CD14-positive monocyte (primary cell): ENCODE measurements at regions not wholly inside any gene's neighbourhood (a gene's known extent, or its start where the extent isn't known, plus 50 kb on each side); places are given as distances from the start of the nearest gene placed in this dataset.

Source experiments
- DNase-seq, 3 donors: peaks; one replicate each; pipeline ENCODE4 v3.0.0-alpha.2; 2011 to 2022
- H2AFZ ChIP-seq: 2 replicates; pipeline ENCODE4 v1.6.0; 2012; ENCODE audit warnings: mild to moderate bottlenecking, low read depth, low read length, inconsistent platforms; ENCODE audit not compliant: insufficient read depth, poor library complexity, severe bottlenecking
- H3K27ac ChIP-seq, 2 donors: 1 replicate in 1 of 2; 2 replicates in 1 of 2; pipeline ENCODE4 v1.5.1; 2012 to 2013; ENCODE audit warnings: low read length in 2 of 2, control low read depth in 1 of 2, inconsistent platforms in 1 of 2, low read depth in 1 of 2, mild to moderate bottlenecking in 1 of 2
- H3K27me3 ChIP-seq, 2 donors: one replicate each; pipeline versions ENCODE4 v1.6.0 to v1.6.1; 2011 to 2013; ENCODE audit warnings: low read length in 2 of 2; ENCODE audit not compliant: control insufficient read depth in 2 of 2, insufficient read depth in 2 of 2
- H3K36me3 ChIP-seq, 2 donors: replicated peaks in 1 of 2; 1 replicate in 1 of 2; 2 replicates in 1 of 2; pipeline versions ENCODE4 v1.5.1 to v1.6.1; 2012 to 2013; ENCODE audit warnings: low read length in 2 of 2, control low read depth in 1 of 2, inconsistent platforms in 1 of 2, mild to moderate bottlenecking in 1 of 2; ENCODE audit not compliant: insufficient read depth in 2 of 2, control insufficient read depth in 1 of 2
- H3K4me1 ChIP-seq, 2 donors: 1 replicate in 1 of 2; 2 replicates in 1 of 2; pipeline versions ENCODE4 v1.5.1 to v1.6.1; 2012 to 2013; ENCODE audit warnings: low read length in 2 of 2, control low read depth in 1 of 2, inconsistent platforms in 1 of 2, mild to moderate bottlenecking in 1 of 2, moderate library complexity in 1 of 2; ENCODE audit not compliant: insufficient read depth in 2 of 2, control insufficient read depth in 1 of 2
- H3K4me2 ChIP-seq: replicated peaks from 2 replicates; pipeline ENCODE3; 2012; ENCODE audit warnings: low read length, moderate library complexity, mild to moderate bottlenecking; ENCODE audit not compliant: poor library complexity, severe bottlenecking; ENCODE audit errors: extremely low read depth
- H3K4me3 ChIP-seq, 3 experiments: fragments of 200-600 bp in 1 of 3; sonication (generic) in 1 of 3; replicated peaks in 1 of 3; 1 replicate in 2 of 3; 2 replicates in 1 of 3; pipeline ENCODE4 v1.5.1; 2011 to 2013; ENCODE audit warnings: low read length in 3 of 3, mild to moderate bottlenecking in 3 of 3, control low read depth in 2 of 3, low read depth in 2 of 3, inconsistent platforms in 1 of 3, moderate library complexity in 1 of 3
- H3K79me2 ChIP-seq: 2 replicates; pipeline ENCODE4 v1.6.0; 2012; ENCODE audit warnings: mild to moderate bottlenecking, control low read depth, inconsistent platforms, low read length, moderate library complexity; ENCODE audit not compliant: insufficient read depth
- H3K9ac ChIP-seq: 2 replicates; pipeline ENCODE4 v1.6.0; 2017; ENCODE audit warnings: low read length, mild to moderate bottlenecking; ENCODE audit not compliant: insufficient read depth, poor library complexity, severe bottlenecking
- H3K9me3 ChIP-seq, 2 donors: replicated peaks in 1 of 2; 1 replicate in 1 of 2; 2 replicates in 1 of 2; pipeline versions ENCODE4 v1.5.1 to v1.6.1; 2012 to 2013; ENCODE audit warnings: low read length in 2 of 2, control low read depth in 1 of 2; ENCODE audit not compliant: control insufficient read depth in 1 of 2, insufficient read depth in 1 of 2
- H4K20me1 ChIP-seq: 2 replicates; pipeline ENCODE4 v1.6.0; 2012; ENCODE audit warnings: mild to moderate bottlenecking, low read length, control low read depth, moderate library complexity; ENCODE audit not compliant: insufficient read depth
- H3K27ac Mint-ChIP-seq, 7 donors: one replicate each; pipeline ENCODE4 v1.8.0; 2020; ENCODE audit warnings: mild to moderate bottlenecking in 7 of 7, mixed read lengths in 7 of 7, moderate library complexity in 6 of 7, inconsistent platforms in 2 of 7
- H3K27me3 Mint-ChIP-seq, 3 donors: one replicate each; pipeline ENCODE4 v1.8.0; 2021 to 2022; ENCODE audit warnings: low read depth in 3 of 3, mild to moderate bottlenecking in 3 of 3, mixed read lengths in 3 of 3, moderate library complexity in 3 of 3, inconsistent platforms in 1 of 3
- H3K36me3 Mint-ChIP-seq, 2 donors: one replicate each; pipeline ENCODE4 v1.8.0; 2020; ENCODE audit warnings: mixed read lengths in 2 of 2, inconsistent platforms in 1 of 2, mild to moderate bottlenecking in 1 of 2
- H3K4me1 Mint-ChIP-seq: one replicate; pipeline ENCODE4 v1.8.0; 2020; ENCODE audit warnings: mild to moderate bottlenecking, mixed read lengths
- H3K4me3 Mint-ChIP-seq, 2 donors: one replicate each; pipeline ENCODE4 v1.8.0; 2020; ENCODE audit warnings: mild to moderate bottlenecking in 2 of 2, mixed read lengths in 2 of 2, moderate library complexity in 1 of 2
- H3K9me3 Mint-ChIP-seq, 7 donors: one replicate each; pipeline ENCODE4 v1.8.0; 2020 to 2022; ENCODE audit warnings: mixed read lengths in 7 of 7, mild to moderate bottlenecking in 6 of 7, moderate library complexity in 6 of 7, inconsistent platforms in 2 of 7
- WGBS: methylation state at CpG from one replicate; pipeline ENCODE4 v1.1.5; 2013; ENCODE audit warnings: missing lambda C conversion rate; ENCODE audit not compliant: insufficient coverage; 5-methylcytosine and 5-hydroxymethylcytosine counted together
- intact Hi-C, 2 donors: fragments of 100-400 bp; cut with micrococcal nuclease; formaldehyde crosslinking; loops; one replicate each; pipeline versions ENCODE4 v1.15.0 to v1.15.1; 2023
- TF ChIP-seq, protein P1 (sequence below): fragments of 200-600 bp; IDR thresholded peaks from one replicate; pipeline ENCODE4 v1.8.0; 2022; ENCODE audit warnings: antibody characterized with exemption, mild to moderate bottlenecking

DNA sequence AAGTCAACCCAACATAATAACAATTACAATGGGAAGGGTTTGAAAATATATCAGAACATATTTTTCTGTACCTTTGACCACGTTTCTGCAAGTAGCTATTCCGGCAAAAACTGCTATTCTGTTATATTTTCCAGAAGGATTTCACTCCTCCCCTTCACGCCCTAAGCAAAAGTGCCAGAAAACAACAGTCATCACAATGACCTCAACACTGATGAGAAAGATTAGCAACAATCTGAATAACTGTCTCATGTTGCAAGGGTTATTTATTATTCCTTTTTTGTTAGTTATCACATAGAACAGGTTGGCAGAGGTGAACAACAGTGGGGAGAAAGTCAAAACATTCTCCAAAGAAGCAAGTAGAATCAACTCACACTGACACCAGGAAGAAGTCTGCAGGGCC lies 269.4 kb upstream of the ARRDC4 start:
- no peaks in the 10 kb centered on the region for H3K27me3 ChIP-seq
- no CpG with 5 or more reads among the region's 3 CpGs for WGBS
- no peak overlapping the region for H3K4me2 ChIP-seq
- intact Hi-C loops: no loop called here
- DNase-seq: no peak
- Mint-ChIP-seq H3K36me3 (no peaks in the 10 kb centered on the region), H3K4me3 (no peak overlapping the region), H3K27ac (no peak overlapping the region), H3K9me3 (peaks cover 0 to 2% (median 0%) of the 10 kb centered on the region in 7 donors), H3K4me1 (peaks cover 11% of the 10 kb centered on the region), H3K27me3 (no peaks in the 10 kb centered on the region)
- H4K20me1 ChIP-seq: no peaks in the 10 kb centered on the region
- H3K36me3 ChIP-seq: no peaks in the 10 kb centered on the region
- H3K79me2 ChIP-seq: no peaks in the 10 kb centered on the region
- H2AFZ ChIP-seq: no peak overlapping the region
- H3K27ac ChIP-seq: no peak overlapping the region
- no peaks in the 10 kb centered on the region for H3K4me1 ChIP-seq
- H3K9ac ChIP-seq: no peak overlapping the region
- no peak overlapping the region for H3K4me3 ChIP-seq
- TF ChIP-seq, protein P1, sequence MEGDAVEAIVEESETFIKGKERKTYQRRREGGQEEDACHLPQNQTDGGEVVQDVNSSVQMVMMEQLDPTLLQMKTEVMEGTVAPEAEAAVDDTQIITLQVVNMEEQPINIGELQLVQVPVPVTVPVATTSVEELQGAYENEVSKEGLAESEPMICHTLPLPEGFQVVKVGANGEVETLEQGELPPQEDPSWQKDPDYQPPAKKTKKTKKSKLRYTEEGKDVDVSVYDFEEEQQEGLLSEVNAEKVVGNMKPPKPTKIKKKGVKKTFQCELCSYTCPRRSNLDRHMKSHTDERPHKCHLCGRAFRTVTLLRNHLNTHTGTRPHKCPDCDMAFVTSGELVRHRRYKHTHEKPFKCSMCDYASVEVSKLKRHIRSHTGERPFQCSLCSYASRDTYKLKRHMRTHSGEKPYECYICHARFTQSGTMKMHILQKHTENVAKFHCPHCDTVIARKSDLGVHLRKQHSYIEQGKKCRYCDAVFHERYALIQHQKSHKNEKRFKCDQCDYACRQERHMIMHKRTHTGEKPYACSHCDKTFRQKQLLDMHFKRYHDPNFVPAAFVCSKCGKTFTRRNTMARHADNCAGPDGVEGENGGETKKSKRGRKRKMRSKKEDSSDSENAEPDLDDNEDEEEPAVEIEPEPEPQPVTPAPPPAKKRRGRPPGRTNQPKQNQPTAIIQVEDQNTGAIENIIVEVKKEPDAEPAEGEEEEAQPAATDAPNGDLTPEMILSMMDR: no peak
- no peaks in the 10 kb centered on the region for H3K9me3 ChIP-seq

GRCh38 chr15:97691799-97692198 lies 268.7 kb upstream of the ARRDC4 start:
- no peaks in the 10 kb centered on the region for H4K20me1 ChIP-seq
- H3K9me3 Mint-ChIP-seq: peaks cover 0 to 2% (median 0%) of the 10 kb centered on the region in 7 donors
- H3K79me2 ChIP-seq: no peaks in the 10 kb centered on the region
- no peak overlapping the region for H3K27ac ChIP-seq
- H2AFZ ChIP-seq: no peak overlapping the region
- DNase-seq: no peak
- H3K4me3 Mint-ChIP-seq: no peak overlapping the region
- no peak overlapping the region for H3K27ac Mint-ChIP-seq
- no peaks in the 10 kb centered on the region for H3K36me3 ChIP-seq
- H3K36me3 Mint-ChIP-seq: no peaks in the 10 kb centered on the region
- intact Hi-C loops: no loop called here
- H3K27me3 Mint-ChIP-seq: no peaks in the 10 kb centered on the region
- no peaks in the 10 kb centered on the region for H3K9me3 ChIP-seq
- H3K4me2 ChIP-seq: no peak overlapping the region
- H3K4me3 ChIP-seq: no peak overlapping the region
- peaks cover 11% of the 10 kb centered on the region for H3K4me1 Mint-ChIP-seq
- no peaks in the 10 kb centered on the region for H3K27me3 ChIP-seq
- TF ChIP-seq, protein P1: no peak
- H3K4me1 ChIP-seq: no peaks in the 10 kb centered on the region
- WGBS: 89% methylated on average over 4 of the region's 5 CpGs
- H3K9ac ChIP-seq: no peak overlapping the region
